Activated T-helper 17 cell treated with anti-CD3 and anti-CD28 coated beads, Interleukin-2, amount 50 U/mL, for 72 hours (primary cell): ENCODE measurements at regions not wholly inside any gene's neighbourhood (a gene's known extent, or its start where the extent isn't known, plus 50 kb on each side); places are given as distances from the start of the nearest gene placed in this dataset.

Source experiments
- ATAC-seq: fragments of 150-1000 bp; cut with Tn5 transposase; replicated peaks from 2 replicates; pipeline ENCODE4 v1.10.0; 2021; ENCODE audit warnings: mild to moderate bottlenecking, moderate library complexity
- H3K27ac Mint-ChIP-seq: one replicate; pipeline ENCODE4 v1.8.0; 2022; ENCODE audit warnings: mixed read lengths
- H3K27me3 Mint-ChIP-seq: one replicate; pipeline ENCODE4 v1.8.0; 2022; ENCODE audit warnings: mixed read lengths
- H3K36me3 Mint-ChIP-seq: one replicate; pipeline ENCODE4 v1.8.0; 2022; ENCODE audit warnings: low read depth, mild to moderate bottlenecking, mixed read lengths
- H3K4me1 Mint-ChIP-seq: one replicate; pipeline ENCODE4 v1.8.0; 2022; ENCODE audit warnings: mixed read lengths
- H3K4me3 Mint-ChIP-seq: one replicate; pipeline ENCODE4 v1.8.0; 2022; ENCODE audit warnings: mild to moderate bottlenecking, mixed read lengths
- H3K9me3 Mint-ChIP-seq: one replicate; pipeline ENCODE4 v1.8.0; 2022; ENCODE audit warnings: mixed read lengths

DNA sequence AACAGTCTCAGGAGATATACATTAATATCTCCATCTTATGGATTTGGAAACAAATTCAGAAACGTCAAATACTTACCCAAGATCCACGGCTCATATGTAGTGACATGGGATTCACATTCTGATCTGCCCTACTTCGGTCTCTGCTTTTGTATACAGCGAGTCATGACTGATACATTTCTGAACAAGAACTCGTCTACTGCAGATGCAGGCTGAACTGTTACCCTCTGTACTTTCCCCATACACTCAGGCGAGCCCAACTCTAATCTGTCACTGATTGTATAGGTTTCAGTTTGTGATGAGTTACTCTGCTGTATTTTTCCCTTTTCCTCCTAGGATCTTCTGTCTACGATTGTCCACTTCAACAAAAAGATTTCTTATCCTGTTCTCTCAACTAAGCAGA, 441.6 kb downstream of the CCDC91 start:
- H3K27me3 Mint-ChIP-seq, result peaks cover 7% of the 10 kb centered on the region
- H3K4me1 Mint-ChIP-seq, result no peaks in the 10 kb centered on the region
- no peak overlapping the region for H3K27ac Mint-ChIP-seq
- ATAC-seq, result no peak
- H3K36me3 Mint-ChIP-seq, result no peaks in the 10 kb centered on the region
- no peaks in the 10 kb centered on the region for H3K9me3 Mint-ChIP-seq
- H3K4me3 Mint-ChIP-seq, result no peak overlapping the region

DNA sequence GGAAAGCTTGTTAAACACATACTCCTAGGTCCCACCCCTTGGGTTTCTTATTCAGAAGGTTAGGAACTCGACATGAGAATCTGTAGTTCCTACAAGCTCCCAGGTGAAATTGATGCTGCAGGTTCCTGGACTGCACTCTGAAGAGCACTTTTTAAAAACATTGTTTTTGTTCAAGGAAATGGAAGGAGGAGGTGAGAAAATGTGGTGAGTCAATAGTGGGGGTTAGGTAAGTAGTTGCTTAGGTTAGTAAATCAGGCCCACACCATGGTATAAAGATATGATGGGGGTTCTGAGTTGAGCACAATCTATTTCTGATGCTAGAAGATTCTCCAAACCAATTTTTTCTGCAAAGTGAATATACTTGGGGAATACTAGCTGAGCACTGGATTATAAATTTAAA, 450.3 kb downstream of the CCDC91 start:
- Mint-ChIP-seq H3K9me3 (no peaks in the 10 kb centered on the region), H3K27ac (no peak overlapping the region), H3K4me3 (no peak overlapping the region), H3K27me3 (no peaks in the 10 kb centered on the region), H3K4me1 (no peaks in the 10 kb centered on the region), H3K36me3 (no peaks in the 10 kb centered on the region)
- no peak for ATAC-seq

DNA sequence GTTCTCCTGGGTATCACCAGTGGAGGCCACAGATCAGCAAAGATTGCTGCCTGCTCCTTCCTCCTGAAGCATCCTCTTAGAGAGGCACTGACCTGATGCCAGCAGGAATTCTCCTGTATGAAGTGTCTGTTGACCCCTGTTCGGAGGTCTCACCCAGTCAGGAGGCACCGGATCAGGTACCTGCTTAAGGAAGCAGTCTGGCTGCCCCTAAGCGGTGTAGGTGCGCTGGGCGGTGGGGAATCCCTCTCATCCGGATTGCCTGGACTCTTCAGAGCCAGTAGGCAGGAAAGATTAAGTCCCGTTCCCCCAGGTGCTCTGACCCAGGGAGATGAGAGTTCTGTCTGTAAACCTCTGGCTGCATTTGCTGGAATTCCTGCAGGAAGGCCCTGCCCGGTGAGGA, 455.2 kb downstream of the CCDC91 start:
- no peaks in the 10 kb centered on the region for H3K27me3 Mint-ChIP-seq
- H3K4me1 Mint-ChIP-seq, result no peaks in the 10 kb centered on the region
- H3K27ac Mint-ChIP-seq, result no peak overlapping the region
- no peaks in the 10 kb centered on the region for H3K36me3 Mint-ChIP-seq
- H3K4me3 Mint-ChIP-seq, result no peak overlapping the region
- H3K9me3 Mint-ChIP-seq, result no peaks in the 10 kb centered on the region
- ATAC-seq, result no peak

DNA sequence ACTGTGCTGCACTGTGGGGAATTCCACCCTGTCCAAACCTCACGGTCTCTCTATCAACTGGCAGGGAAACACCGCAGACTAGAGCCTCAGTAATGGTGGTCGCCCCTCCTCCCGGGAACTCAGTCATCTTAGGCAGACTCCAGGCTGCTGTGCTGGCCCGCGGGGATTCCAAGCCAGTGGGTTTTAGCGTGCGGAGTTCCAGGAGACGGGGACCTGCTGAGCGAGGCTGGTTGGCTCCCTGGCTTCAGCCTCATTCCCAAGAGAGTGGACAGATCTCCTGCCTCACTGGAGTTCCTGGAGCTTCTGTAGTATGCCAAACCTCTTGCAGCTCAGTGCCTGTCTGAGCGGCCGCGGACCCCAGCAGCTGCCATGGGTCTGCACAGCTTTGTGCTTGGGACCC, 455.6 kb downstream of the CCDC91 start:
- no peak for ATAC-seq
- H3K27me3 Mint-ChIP-seq, result no peaks in the 10 kb centered on the region
- H3K36me3 Mint-ChIP-seq, result no peaks in the 10 kb centered on the region

DNA sequence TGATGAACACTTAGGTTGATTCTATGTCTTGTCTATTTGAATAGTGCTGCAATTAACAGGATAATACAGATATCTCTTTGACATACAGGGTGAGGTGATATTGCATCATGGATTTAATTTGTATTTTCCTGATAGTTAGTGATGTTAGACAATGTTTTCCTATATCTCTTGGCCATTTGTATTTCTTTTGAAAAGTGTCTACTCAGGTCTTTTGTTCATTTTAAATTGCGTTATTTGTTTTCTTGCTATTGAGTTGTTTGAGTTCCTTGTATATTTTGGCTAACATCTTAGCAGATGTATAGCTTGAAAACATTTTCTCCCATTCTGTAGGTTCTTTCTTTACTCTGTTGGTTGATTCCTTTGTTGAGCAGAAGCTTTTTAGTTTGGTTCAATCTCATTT, 460.6 kb downstream of the CCDC91 start:
- H3K4me1 Mint-ChIP-seq, result no peaks in the 10 kb centered on the region
- no peaks in the 10 kb centered on the region for H3K27me3 Mint-ChIP-seq
- H3K4me3 Mint-ChIP-seq, result no peak overlapping the region
- no peaks in the 10 kb centered on the region for H3K9me3 Mint-ChIP-seq
- no peak overlapping the region for H3K27ac Mint-ChIP-seq
- ATAC-seq, result no peak
- no peaks in the 10 kb centered on the region for H3K36me3 Mint-ChIP-seq

More for the DNA sequence above, 455.6 kb downstream of the CCDC91 start:
- Mint-ChIP-seq H3K4me1 (no peaks in the 10 kb centered on the region), H3K27ac (no peak overlapping the region), H3K4me3 (no peak overlapping the region), H3K9me3 (no peaks in the 10 kb centered on the region)

DNA sequence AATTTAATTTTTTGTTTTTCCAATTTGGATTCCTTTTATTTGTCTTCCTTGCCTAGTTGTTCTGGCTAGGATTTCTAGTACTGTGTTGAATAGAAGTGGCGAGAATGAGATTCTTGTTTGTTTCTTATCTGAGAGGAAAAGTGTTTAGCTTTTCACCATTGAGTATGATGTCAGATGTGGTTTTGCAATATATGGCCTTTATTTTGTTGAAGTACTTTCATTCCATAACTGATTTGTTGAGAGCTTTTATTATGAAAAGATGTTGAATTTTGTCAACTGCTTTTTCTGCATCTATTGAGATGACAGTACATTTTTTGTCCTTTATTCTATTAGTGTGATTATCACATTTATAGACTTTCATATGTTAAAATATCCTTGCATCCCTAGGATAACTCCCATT, 462.0 kb downstream of the CCDC91 start:
- no peak overlapping the region for H3K27ac Mint-ChIP-seq
- H3K4me3 Mint-ChIP-seq, result no peak overlapping the region
- H3K36me3 Mint-ChIP-seq, result no peaks in the 10 kb centered on the region
- no peaks in the 10 kb centered on the region for H3K9me3 Mint-ChIP-seq
- no peaks in the 10 kb centered on the region for H3K4me1 Mint-ChIP-seq
- H3K27me3 Mint-ChIP-seq, result no peaks in the 10 kb centered on the region
- ATAC-seq, result no peak

DNA sequence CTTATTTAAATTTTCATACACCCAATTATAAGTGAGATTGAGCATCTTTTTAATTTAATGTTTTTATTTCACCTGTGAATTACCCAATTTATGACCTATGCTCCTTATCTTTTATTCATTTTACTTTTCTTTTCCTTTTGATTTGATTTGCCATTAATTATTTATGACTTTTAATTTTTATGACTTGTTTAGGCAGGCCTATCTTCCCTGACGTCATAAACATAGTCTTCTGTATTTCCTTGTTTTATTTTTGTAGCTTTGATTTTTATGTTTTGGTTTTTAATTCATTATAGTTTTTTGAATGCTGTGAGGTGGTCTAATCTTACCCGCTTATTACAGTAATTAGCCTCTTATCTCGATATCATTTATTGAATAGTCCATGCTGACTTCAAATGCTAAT, 467.1 kb upstream of the FAR2 start:
- no peaks in the 10 kb centered on the region for H3K4me1 Mint-ChIP-seq
- no peaks in the 10 kb centered on the region for H3K36me3 Mint-ChIP-seq
- peaks cover 3% of the 10 kb centered on the region for H3K9me3 Mint-ChIP-seq
- H3K4me3 Mint-ChIP-seq, result no peak overlapping the region
- no peak for ATAC-seq
- H3K27me3 Mint-ChIP-seq, result no peaks in the 10 kb centered on the region
- H3K27ac Mint-ChIP-seq, result no peak overlapping the region

DNA sequence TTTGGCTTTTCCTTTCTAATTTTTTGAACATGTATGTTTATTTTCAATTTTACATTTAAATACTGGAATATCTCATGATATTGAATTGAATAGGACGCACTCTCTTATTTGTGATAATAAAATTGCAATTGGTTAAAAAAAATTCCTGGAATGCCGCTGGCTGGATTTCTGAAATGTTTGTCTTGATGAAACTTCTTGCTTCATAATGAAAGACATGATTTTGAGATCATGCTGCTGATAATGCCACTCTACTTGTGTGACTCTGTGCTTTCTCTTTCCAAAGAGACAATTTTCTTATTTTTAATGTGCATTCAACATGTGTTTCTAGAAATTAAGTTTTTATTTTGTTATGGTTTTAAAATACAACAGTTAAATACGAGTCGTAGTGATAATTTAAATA, 465.7 kb upstream of the FAR2 start:
- ATAC-seq, result no peak
- H3K9me3 Mint-ChIP-seq, result no peaks in the 10 kb centered on the region

DNA sequence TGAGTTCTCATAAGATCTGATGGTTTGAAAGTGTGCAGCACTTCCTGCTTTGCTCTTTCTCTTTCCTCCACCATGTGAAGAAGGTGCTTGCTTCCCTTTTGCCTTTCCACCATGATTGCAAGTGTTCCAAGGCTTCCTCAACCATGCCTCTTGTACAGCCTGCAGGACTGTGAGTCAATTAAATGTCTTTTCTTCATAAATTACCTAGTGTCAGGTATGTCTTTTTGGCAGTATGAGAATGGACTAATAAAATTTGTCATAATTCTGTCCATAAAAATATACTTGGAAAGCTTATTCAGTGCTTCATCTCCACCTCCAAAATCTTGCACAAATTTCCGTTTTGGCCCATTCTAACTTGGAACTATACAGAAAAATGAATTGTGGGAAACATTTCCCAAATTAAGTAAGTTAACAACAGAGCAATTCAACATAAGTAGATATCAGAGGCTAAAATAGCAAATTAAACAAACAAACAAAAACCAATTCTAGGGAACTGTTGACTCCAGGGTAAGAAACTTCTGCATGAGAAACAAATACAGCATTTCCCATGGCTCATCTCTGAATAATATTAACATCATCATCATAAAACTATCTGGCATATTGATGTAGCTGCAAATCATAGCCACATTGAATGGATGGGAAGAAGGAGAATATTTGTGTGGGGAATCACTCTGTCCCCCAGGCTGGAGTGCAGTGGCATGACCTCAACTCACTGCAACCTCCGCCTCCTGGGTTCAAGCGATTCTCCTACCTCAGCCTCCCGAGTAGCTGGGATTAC, 459.5 kb upstream of the FAR2 start:
- Mint-ChIP-seq H3K9me3 (no peaks in the 10 kb centered on the region), H3K27me3 (peaks cover 5% of the 10 kb centered on the region), H3K36me3 (no peaks in the 10 kb centered on the region), H3K27ac (no peak overlapping the region), H3K4me1 (no peaks in the 10 kb centered on the region), H3K4me3 (no peak overlapping the region)
- no peak for ATAC-seq

More for the DNA sequence above, 465.7 kb upstream of the FAR2 start:
- Mint-ChIP-seq H3K27me3 (no peaks in the 10 kb centered on the region), H3K36me3 (no peaks in the 10 kb centered on the region), H3K4me3 (no peak overlapping the region), H3K4me1 (no peaks in the 10 kb centered on the region), H3K27ac (no peak overlapping the region)

DNA sequence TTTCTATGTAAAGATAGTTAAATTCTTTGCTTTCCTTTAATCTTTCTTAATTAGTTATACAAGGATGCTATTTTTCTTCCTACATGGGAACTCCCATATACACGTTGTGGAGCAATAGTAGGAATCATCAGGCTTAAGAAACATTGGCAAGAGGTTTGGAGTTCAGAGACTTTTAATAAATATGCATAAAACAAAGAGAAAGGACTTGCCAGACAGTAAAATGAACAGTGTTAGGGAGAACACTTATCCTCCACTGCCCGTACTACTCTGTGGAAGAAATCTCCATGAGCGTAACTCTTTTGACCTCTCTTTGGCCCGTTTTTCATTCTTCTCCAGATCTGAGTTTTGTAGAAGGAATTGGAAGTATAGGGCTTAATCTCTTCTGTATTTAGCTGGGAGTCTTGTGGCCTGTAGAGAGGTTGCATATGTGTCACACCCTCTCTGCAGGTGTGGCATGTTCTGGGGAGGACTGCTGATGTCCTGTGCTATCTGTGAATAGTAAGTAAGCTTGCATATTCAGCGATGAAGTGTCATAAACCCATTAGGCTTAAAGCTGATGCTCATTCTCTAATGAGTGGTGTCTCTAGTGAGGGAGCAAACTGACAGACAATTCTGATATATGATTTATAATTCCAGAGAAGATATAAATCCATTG, 455.4 kb upstream of the FAR2 start:
- Mint-ChIP-seq H3K9me3 (no peaks in the 10 kb centered on the region), H3K36me3 (no peaks in the 10 kb centered on the region), H3K4me3 (no peak overlapping the region), H3K27ac (no peak overlapping the region), H3K27me3 (peaks cover 9% of the 10 kb centered on the region), H3K4me1 (no peaks in the 10 kb centered on the region)
- no peak for ATAC-seq

DNA sequence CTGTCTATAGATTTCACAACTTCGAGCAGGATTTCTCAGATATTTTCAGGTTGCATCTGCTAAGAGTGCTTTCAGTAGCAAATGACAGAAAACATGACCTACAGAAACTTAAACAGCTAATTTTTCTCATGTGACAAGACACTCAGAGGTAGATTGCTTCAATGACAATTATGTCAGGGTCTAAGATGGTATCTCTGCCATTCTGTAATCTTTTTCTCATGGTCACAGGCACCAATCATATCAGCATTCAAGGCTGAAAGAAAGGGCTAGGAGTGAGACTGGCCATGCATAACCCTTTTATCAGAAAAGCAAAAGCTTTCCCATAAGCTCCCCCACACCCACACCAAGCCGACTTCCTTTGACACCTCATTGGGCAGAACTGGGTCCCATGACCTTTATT, 450.5 kb upstream of the FAR2 start:
- no peaks in the 10 kb centered on the region for H3K4me1 Mint-ChIP-seq
- peaks cover 3% of the 10 kb centered on the region for H3K27me3 Mint-ChIP-seq
- no peak for ATAC-seq
- H3K27ac Mint-ChIP-seq, result no peak overlapping the region
- H3K9me3 Mint-ChIP-seq, result no peaks in the 10 kb centered on the region
- no peak overlapping the region for H3K4me3 Mint-ChIP-seq
- H3K36me3 Mint-ChIP-seq, result no peaks in the 10 kb centered on the region

DNA sequence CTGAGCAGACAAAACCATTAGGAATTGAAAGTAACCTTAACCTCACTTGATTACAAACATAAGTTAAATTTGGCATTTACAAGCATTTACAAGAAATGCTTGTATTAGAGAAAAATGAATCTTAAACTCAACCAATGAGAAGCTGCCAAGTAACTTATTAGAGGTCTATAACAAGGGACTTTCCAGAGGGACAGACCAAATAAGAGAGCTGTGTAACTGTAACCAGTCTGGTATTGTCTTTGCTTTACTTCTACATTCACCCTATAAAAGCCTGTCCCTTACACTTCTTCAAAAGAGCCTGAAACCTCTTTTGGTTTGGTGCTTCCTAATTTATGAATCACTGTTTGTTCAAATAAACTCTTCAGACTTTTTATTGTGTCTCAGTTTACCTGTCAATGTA, 450.0 kb upstream of the FAR2 start:
- peaks cover 3% of the 10 kb centered on the region for H3K27me3 Mint-ChIP-seq
- H3K36me3 Mint-ChIP-seq, result no peaks in the 10 kb centered on the region
- ATAC-seq, result no peak
- H3K4me3 Mint-ChIP-seq, result no peak overlapping the region
- no peaks in the 10 kb centered on the region for H3K4me1 Mint-ChIP-seq
- H3K9me3 Mint-ChIP-seq, result no peaks in the 10 kb centered on the region
- no peak overlapping the region for H3K27ac Mint-ChIP-seq

DNA sequence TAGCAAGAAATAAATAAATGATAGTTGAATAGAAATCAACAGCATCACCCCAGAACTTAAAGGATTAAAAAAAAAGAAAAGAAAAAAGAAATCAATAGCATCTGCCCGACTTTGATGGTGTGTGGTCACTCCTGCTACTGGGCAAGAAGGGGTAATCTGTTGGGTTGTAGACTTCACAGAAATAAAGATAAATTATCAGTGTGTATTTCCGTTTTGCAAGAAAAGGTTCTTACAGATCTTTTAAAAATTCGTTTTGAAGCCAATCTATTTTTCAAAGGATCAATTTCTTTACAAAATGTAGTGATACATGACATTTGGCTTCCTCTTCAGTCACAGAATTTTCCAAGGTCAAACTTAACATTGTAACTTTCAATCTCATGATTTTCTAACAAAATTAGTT, 448.9 kb upstream of the FAR2 start:
- H3K27me3 Mint-ChIP-seq, result peaks cover 3% of the 10 kb centered on the region
- H3K4me1 Mint-ChIP-seq, result no peaks in the 10 kb centered on the region
- H3K27ac Mint-ChIP-seq, result no peak overlapping the region
- ATAC-seq, result no peak
- no peaks in the 10 kb centered on the region for H3K36me3 Mint-ChIP-seq
- no peaks in the 10 kb centered on the region for H3K9me3 Mint-ChIP-seq
- H3K4me3 Mint-ChIP-seq, result no peak overlapping the region

DNA sequence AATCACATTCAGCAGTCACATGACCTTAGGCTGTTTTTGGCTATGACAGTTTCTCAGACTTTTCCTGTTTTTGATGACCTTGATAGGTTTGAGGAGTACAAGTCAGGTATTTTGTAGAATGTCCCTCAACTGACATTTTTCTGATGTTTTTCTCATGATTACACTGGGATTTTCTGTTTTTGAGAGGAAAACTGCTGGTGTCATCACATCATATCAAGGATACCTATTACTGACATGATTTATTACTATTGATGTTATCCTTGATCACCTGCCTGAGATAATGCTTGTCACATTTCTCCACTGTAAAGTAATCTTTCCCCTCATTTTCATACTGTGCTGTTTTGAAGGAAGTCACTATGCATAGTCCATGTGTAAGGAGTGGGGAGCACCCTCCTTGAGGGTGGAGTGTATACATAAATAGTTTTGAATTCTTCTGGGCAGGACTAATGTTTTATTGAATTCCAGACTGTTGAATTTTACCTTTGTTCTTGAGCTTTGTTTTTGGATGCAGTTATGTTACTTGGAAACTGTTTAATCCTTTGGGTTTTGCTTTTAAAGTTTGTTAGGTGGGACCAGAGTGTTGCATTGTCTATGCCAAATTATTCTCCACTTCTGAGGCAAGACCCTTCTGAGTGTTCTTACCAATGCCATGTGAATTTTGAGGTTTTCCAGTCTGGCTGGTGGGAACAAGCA, 444.5 kb upstream of the FAR2 start:
- no peaks in the 10 kb centered on the region for H3K36me3 Mint-ChIP-seq
- H3K9me3 Mint-ChIP-seq, result peaks cover 5% of the 10 kb centered on the region
- H3K27ac Mint-ChIP-seq, result no peak overlapping the region
- H3K27me3 Mint-ChIP-seq, result peaks cover 12% of the 10 kb centered on the region
- H3K4me1 Mint-ChIP-seq, result no peaks in the 10 kb centered on the region
- no peak for ATAC-seq
- no peak overlapping the region for H3K4me3 Mint-ChIP-seq

DNA sequence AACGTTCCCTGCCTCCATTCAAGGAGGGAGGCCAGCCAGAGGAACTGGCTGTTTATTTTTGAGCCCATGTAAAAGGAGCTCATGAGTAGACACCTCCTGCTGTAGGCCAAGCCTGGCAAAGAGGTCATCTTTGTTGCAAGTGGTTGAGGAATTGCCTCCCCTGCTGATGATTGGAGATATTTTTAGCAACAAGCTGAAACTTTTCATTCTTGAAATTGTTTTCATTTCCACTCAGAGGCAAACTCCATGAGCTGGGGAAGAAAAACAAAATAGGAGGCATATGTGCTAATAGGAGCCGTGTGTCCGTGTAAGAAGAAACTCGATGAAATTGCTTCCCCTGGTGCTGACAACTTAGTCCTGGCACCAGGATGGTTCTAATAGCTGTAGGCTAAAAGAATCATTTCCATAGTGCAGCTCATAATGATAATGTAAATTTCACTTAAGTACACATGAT, 440.1 kb upstream of the FAR2 start:
- no peak overlapping the region for H3K27ac Mint-ChIP-seq
- peaks cover 5% of the 10 kb centered on the region for H3K9me3 Mint-ChIP-seq
- no peak for ATAC-seq
- H3K4me1 Mint-ChIP-seq, result no peaks in the 10 kb centered on the region
- no peaks in the 10 kb centered on the region for H3K36me3 Mint-ChIP-seq
- no peak overlapping the region for H3K4me3 Mint-ChIP-seq
- H3K27me3 Mint-ChIP-seq, result peaks cover 12% of the 10 kb centered on the region
